HG03139 (cell line): ENCODE measurements at regions not wholly inside any gene's neighbourhood (a gene's known extent, or its start where the extent isn't known, plus 50 kb on each side); places are given as distances from the start of the nearest gene placed in this dataset.

ENCODE experiments used
- ATAC-seq: cut with Tn5 transposase; IDR thresholded peaks from one replicate; pipeline ENCODE4 v1.9.1; 2021; ENCODE audit not compliant: unreplicated experiment

DNA sequence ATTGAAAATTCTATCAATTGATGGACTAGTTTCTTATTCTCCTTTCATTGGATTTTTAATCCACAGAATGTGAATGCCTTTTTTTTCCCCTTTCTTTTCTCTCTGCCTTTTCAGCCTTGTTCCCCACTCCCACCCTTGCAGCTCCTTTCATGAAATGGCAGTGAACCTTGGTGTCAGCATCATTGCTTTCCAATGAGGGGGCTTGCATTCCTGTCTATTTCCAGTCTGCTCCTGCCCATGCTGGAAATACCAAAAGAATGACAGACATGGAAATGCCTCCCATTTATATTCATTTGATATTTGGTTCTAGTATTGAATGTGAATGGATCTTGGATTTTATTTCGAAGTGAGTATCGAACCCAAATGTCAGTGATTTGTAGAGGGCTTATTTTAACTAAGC is 162.7 kb upstream of the SGCD start:
- no peak for ATAC-seq

DNA sequence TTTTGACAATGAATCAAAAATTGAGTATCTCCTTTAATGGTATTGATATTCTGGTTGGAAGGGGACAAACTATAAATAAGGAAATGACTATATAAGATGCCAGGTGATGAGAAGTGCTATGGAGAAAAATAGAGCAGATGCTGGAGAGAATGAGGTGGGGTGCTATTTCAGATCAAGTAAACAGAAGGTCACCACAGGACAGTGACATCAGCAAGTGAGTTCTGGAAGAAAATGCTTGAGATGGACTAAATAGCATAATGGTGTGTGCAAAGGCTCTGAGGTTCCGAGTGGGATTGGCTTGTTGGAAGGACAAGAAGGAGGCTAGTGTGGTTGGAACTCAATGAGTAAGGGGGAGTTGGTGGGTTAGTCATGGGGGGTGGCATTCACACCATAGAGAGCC is 157.5 kb upstream of the SGCD start:
- no peak for ATAC-seq

DNA sequence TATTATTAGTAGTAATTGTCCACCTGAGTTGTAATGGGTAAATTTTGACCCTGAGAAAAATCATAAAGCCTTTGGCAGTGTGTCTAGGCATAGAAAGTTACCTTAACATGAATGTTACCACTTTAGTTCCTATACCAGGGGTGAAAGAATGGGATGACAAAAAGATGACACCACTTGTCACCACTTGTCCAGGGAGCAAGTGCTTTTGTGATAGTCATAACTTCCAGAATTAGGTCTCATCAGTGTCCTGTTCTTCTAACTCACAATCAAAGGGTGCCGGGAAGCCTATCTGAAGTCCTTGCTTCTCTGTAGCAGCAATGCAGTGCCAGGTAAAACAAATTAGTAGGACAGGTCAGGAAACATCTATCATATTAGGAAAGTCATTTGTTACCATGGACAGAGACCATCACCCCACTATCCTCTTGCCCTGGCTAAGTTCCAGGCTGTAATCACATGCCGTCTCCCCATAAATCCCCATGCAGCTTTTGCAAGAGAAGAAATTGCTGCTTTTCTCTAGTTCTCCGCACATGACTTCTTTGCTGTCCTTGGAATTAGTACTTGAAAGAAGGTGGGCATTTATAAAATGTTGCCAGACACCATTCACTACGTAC is 156.5 kb upstream of the SGCD start:
- ATAC-seq: no peak

DNA sequence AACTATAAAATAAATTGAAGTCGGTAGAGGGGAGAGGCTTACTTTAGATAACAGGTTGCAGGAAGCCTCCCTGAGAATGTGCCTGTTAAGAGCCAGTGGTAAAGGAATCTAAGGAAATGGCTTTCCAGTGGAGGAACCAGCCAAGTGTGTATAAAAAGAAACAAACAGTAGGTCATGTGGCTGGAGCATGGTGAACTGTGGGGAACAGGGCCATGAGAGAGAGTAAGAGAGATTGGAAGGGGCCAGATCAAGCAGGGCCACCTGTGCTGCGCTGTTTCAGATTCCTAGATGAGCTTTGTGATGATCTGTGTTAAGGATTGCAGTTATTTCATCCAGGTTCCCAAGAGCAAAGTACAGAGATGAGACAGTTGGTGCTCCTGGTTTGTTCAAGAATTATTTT is 152.7 kb upstream of the SGCD start:
- ATAC-seq: no peak

DNA sequence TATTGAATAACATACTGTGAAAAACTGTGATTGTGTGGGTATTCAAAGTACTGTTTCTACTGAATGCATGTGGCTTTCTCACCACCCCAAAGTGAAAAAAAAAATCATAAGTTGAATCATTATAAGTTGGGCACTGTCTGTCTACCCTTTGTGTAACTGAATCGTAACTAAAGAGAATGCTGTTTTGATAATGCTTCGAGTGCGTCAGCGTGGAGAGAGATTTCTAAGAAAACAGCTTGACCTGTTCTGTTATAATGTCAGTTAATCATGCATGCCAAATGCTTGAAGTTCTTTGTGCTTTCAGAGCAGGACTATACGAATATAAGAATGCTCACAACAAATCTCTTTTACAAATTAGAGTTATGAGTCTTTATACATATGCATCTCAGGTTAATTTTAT is 148.8 kb upstream of the SGCD start:
- ATAC-seq: no peak

DNA sequence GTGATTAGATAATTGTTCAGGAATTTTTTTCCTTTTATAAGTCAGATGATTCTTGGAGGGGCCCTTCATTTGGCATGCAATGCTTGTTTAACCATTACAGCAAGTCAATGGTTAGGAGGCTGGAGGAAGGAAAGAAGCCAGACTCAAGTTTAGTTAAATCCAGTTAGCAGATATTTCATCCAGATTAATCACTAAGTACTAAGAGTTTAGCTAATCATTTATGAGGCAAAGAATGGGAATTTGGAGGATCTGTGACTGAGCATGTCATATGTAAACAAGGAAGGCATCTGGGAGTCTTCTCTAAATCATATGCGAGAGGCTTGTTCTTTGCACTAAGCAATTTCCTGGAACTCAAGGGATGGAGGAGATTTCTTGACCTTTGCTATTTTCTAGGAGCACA is 145.3 kb upstream of the SGCD start:
- no peak for ATAC-seq

DNA sequence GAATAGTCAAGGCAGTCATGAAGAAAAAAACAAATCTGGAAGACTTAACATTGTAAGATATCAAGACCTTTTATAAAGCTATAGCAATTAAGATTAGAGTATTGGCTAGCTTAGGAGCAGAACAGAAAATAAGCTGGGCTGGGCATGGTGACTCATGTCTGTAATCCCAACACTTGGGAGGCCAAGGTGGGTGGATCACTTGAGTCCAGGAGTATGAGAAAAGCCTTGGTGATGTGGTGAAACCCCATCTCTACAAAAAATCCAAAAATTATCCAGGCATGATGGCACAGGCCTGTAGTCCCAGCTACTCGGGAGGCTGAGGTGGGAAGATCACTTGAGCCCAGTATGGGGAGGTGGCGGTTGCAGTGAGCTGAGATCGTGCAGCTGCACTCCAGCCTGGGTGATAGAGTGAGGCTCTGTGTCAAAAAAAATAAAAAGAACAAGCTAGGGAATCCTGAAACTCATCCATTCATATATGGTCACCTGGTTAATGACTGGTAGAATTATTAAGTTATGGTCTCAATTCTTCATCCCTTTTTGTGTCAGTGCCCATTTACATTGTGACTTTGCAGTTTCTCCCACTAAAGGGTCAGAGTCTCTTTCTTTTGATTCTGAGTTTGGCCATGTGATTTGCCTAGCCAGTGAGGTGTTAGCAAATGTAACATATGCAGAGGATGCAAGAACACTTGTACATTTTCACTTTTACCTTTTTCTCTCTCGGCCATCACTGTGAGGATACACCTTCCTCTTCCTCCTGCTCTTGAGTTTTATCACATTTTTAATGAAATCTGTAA is 144.6 kb upstream of the SGCD start:
- no peak for ATAC-seq

DNA sequence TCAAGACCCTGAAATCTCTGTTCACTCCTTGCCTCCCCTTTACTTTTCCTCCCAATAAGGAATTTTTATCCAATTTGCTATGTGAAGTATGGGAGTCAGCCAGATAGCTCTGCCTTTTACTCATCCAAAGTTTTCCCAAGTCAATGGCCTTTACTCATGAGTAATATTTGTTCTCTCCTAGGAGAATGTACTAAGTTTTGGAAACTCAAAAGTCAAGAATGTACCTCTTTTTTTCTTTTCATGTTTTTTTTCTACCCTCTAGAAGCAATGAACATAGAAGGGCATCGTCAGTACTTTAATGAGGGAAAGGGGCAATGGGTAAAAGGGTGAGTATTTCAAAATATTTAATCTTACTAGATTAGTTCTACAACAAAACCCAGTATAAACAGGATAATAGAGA is 140.2 kb upstream of the SGCD start:
- no peak for ATAC-seq

DNA sequence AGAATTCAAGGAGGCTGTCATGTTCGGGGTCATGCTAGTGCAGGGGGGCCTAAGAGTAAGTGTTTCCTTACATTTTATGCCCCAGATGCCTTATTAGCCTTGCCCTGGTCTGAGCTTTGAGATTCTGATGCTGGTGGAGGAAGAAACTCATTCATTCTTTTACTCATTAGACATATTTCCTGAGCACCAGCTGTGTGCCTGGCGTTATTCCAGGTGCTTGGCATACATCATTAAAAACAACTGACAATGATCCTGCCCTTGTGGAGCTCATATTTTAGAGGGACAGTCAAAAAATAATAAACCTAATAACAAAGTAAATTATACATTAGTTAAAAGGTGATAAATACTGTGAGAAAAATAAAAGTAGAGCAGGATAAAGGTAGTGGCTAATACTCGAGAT is 138.9 kb upstream of the SGCD start:
- ATAC-seq: no peak

DNA sequence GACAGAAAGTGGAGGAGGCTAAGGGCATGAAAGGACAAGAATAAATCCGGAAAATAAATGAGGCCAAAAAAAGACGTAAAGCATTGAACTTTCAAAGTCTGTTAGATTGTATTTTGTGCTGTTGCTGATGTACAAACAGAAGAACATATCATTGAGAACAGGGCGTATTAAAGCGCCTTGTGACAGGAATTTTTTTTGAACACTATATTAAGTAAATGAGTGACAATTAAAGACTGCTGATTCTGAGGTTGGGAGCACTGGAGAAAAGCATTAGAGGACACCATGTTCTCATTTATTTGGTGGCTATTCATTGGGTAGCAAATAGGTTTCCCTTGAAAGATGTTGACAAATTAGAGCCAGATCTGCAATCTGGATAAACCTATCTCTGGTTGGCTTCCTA is 137.3 kb upstream of the SGCD start:
- no peak for ATAC-seq

DNA sequence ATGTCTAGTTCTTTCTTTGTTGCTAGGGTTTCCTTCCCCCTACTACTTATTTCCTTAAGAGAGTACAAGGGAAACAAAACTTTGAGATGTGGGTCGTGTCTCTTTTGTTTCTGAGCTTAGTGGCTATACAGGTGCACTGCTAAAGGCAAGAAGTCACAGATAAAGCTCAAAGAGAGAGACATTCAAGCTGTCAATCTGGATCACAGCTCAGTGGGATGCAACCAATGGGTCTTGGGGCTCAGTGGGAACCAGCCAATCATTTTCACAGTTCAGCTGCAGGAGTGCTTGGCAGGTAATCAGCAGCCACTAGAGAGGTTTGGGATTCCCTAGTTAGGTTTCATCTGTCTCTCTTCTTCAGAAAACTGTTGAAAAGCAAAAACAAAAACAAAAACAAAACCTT is 135.4 kb upstream of the SGCD start:
- ATAC-seq: no peak

DNA sequence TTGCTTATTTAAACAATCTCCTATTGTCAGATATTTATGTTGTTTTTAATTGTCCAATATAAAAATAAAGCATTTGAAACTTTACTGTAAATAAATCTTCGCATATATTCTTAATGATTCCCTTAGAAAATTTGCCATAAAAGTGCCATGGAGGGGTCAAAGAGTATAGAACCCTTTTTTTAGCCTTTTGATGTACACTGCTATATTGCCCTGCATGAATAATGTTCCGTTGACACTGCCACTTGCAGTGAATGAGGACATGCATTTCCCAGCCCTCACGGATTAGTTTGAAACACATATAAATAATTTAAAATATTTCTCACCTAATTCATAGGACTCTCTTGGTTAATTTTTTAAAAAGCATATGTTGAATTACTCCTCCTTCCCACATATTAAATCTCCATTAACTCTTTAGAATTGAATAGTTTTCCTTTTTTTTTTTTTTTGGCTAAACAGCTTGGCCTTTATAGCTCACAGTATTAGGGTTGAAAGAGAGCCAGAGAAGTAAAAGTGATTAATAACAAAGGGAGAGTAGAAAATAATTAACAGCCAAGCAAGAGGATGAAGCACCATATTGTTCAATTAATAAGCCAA is 129.8 kb upstream of the SGCD start:
- ATAC-seq: no peak

DNA sequence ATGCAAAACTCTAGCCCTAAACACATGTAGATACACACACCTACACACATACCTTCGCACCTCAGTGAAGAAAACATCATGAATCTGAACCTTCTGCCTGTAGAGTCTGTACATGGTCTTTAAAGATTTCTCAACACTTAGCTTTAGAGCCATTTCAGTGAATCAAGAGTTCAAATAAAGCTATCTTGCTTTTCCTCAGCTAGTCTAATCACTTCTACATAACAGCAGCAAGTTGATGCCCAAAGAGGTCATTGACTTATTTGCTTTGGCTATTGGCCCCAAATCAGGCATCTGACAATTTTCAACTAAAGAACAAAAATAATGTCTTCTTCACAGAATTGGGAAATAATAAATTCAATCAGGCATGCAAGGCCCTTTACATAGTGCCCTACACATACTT is 127.9 kb upstream of the SGCD start:
- no peak for ATAC-seq

DNA sequence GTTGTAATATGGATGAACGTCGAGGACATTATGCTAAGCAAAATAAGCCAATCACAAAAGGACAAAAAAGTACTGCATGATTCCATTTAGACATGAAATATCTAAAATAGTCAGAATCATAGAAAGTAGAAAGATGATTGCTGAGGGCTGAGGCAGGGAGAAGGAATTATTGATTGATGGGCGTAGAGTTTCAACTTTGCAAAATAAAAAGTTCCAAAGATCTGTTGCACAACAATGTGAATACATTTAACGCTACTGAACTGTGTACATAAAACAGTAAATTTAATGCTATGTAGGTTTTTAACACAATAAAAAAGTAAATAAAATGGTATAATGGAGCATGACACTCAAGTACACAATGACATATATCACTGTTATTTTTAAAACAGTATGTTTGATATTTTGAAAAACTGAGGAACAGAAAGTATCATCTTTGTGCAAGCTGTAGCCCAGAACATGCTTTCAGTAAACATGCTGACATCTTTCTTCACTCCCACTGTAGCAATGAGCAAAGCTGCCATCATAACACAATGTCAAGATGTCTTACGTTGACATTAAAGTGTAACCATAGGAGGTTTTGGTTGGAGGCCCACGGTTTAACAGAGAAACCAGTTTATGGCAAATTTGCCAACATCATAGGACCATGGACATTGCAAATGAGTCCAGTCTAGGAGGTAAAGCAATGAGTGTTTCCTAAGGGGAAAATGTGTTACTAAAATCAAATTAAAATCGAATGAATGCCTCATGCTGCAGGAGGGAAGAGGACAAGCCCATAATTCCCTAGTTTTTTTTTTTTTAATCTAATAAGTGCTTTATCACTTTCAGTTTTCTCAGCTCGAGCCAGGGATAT is 125.8 kb upstream of the SGCD start:
- no peak for ATAC-seq

DNA sequence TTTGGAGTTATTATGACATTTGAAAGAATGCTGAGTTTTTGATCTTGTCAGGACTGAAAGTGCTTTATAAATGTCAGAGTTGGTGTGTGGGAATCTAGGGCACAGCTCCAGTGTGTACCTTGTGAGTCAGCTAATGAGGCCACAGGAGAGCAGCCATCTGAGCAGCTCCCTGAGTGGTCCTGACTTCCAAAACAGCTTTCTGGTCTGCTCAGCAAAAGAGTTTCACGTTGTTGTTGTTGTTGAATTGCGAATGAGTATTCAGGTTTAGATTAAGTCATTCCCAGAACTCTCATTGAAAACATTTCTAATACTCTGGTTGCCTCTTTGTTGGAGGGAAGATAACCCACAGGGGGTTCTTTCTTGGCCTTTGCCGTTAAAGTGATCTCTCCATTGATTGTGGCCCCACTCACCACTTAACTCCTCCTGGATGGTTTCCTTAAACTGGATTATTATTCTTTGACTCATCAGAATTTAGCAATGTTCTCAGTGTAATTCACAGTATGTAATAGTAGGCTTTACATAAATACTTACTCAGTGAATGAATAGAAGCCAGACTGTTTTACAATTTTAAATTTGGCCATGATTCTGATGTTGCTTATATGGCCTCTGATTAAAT is 125.1 kb upstream of the SGCD start:
- no peak for ATAC-seq

DNA sequence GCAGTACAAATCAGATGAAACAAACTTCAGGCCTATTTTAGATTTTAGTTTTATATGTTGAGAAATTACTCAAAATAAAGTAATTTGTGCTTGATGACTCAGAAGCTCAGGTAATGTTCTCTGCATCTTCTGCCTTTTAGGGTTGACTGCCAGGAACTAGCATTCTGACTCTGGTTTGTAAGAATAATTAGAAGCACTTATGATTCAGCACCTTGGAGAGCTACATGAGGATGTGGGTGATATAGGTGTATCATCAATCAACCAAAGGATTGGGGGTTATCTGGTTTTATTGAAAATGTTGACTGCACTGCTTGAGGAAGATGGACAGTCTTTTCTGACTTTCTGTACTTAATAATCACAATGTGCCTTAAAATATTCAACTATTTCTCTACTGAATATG is 118.7 kb upstream of the SGCD start:
- ATAC-seq: no peak

DNA sequence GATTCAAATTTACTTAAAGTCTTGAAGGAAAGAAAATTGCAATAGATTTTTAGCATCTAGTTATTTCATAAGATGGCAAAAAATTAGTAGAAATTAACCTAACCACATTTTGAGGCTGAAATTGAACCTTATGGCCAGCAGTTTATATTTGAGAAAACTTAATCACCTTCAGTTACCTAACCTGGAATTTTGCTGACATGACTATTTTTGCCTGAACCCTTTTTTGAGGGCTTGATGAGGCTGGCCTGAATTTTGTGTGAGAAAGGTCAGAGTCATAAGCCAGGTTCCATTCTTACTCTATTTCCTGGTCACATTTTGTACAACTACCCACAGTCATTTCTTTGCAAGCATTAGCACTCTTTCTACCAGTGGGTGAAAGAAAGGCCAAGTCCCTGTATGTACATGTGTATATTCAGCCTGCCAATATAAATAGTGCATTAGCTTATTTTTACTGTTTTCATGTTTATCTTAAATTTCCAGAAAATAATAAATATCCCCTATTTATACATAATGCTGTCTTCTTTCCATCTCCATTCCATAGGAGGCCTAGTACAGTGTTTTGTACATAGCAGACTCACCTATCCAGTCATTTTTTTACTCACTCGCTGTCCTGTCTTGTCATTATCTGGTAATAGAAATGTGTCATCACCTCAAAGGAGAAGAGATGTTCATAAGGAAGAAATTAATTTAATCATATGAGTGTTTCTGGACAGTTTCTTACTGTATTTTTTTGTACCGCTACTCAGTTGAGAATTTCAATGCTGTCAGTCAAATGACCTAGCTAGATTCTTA is 108.4 kb upstream of the SGCD start:
- no peak for ATAC-seq

DNA sequence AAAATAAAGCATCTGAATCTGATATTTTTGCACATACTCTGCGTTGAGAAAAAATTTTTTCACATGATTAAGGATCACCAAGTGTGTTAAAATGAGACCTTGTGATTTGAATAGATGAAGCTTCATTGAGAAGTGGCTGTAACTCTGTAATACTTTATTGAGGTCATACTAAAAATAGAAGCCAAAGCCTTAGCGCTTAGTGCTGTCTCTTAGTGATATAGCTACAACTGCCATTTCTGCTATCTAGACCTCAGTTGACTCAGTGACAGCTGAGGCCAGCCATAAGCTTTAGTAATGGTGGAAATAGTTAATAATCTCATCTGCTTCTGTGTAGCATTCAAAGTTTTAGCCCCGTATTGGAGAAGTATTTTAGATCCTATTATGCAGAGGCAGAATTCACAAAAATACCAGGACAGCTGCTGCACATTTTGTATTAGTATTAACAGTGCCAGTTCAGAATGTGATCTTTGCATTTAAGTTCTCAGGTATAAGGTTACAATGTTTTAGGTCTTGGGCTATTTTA is 107.4 kb upstream of the SGCD start:
- ATAC-seq: no peak

DNA sequence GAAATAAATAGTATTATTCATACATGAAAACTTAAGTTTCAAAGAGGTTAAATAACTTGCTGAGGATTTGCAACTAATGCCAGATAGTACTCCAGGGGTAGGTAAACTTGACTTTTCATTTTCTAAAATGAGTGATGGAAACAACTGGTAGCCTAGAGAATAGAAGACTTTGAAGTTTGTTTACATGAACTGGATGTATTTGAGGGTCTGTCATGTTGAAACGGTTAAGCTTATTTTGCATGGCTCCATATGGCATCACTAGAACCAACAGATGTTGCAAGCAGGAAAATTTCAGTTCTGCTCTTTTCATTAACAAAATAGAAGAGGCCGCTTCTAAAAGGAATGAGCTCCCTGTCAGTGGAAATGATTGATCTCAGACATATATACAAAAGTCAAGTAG is 105.1 kb upstream of the SGCD start:
- ATAC-seq: no peak

DNA sequence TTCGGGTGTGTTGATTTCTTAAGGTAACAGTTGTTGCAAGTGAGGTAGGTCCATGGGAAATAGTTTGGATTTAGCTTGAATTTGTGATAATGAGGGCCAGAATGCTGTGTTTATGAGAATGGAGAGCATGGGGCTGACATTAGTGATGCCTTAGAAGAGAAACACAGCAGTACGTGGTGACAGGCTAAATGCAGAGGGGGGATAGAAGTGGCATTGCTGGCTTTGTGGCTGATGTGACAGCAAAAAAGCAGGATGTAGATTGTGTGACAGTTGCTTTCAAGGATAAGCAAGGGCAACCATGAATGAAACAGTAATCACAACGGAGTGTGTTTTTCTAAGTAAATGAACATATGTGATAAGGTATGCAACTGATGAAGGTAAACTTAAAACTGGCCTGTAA is 103.4 kb upstream of the SGCD start:
- ATAC-seq: no peak
